HepG2 (cell line): ENCODE measurements at regions not wholly inside any gene's neighbourhood (a gene's known extent, or its start where the extent isn't known, plus 50 kb on each side); places are given as distances from the start of the nearest gene placed in this dataset.

Source experiments
- CREM ChIP-seq, 2 experiments: sonication (generic) in 1 of 2; formaldehyde crosslinking in 1 of 2; IDR thresholded peaks; 2 replicates each; pipeline versions ENCODE4 v1.4.0 to v1.6.1; 2016 to 2020; ENCODE audit warnings: antibody characterized with exemption in 1 of 2, mild to moderate bottlenecking in 1 of 2, missing genetic modification reagents in 1 of 2
- FOSL2 ChIP-seq: sonication (generic); formaldehyde crosslinking; IDR thresholded peaks from 2 replicates; pipeline ENCODE4 v1.4.0; 2020; ENCODE audit warnings: missing genetic modification reagents
- KLF16 ChIP-seq, 2 experiments: sonication (generic) in 1 of 2; formaldehyde crosslinking in 1 of 2; IDR thresholded peaks; 2 replicates each; pipeline versions ENCODE4 v1.6.1 to v1.8.0; 2016 to 2023; ENCODE audit warnings: missing genetic modification reagents in 2 of 2, missing compliant biosample characterization in 1 of 2
- NCOR1 ChIP-seq: fragments of 200-600 bp; sonication (generic); IDR thresholded peaks from 2 replicates; pipeline ENCODE4 v1.7.0; 2017; ENCODE audit warnings: antibody characterized with exemption, low read length, borderline replicate concordance
- SP2 ChIP-seq: sonication (generic); formaldehyde crosslinking; IDR thresholded peaks from 2 replicates; pipeline ENCODE4 v1.5.1; 2020; ENCODE audit warnings: mild to moderate bottlenecking, missing genetic modification reagents
- SP4 ChIP-seq: sonication (generic); formaldehyde crosslinking; IDR thresholded peaks from 2 replicates; pipeline ENCODE4 v1.8.1; 2023; ENCODE audit warnings: mild to moderate bottlenecking, missing genetic modification reagents
- THYN1 ChIP-seq: sonication (generic); formaldehyde crosslinking; IDR thresholded peaks from 2 replicates; pipeline ENCODE4 v1.8.1; 2023; ENCODE audit warnings: low read depth, mild to moderate bottlenecking, moderate library complexity, missing genetic modification reagents, borderline replicate concordance
- ZBTB2 ChIP-seq: sonication (generic); formaldehyde crosslinking; IDR thresholded peaks from 2 replicates; pipeline ENCODE4 v1.8.0; 2022; ENCODE audit warnings: low read depth, missing genetic modification reagents
- ZMYM4 ChIP-seq: sonication (generic); formaldehyde crosslinking; IDR thresholded peaks from 2 replicates; pipeline ENCODE4 v1.8.1; 2023; ENCODE audit warnings: mild to moderate bottlenecking, missing genetic modification reagents
- ZNF337 ChIP-seq: sonication (generic); formaldehyde crosslinking; IDR thresholded peaks from 2 replicates; pipeline ENCODE4 v1.5.1; 2020; ENCODE audit warnings: missing genetic modification reagents, low read depth, mild to moderate bottlenecking, borderline replicate concordance
- ZNF724P ChIP-seq: sonication (generic); formaldehyde crosslinking; IDR thresholded peaks from 2 replicates; pipeline ENCODE4 v1.8.0; 2022; ENCODE audit warnings: missing genetic modification reagents, borderline replicate concordance
- ZNF839 ChIP-seq: sonication (generic); formaldehyde crosslinking; IDR thresholded peaks from 2 replicates; pipeline ENCODE4 v1.4.0; 2020; ENCODE audit warnings: missing genetic modification reagents, mild to moderate bottlenecking, borderline replicate concordance
- TF ChIP-seq, protein P1 (sequence below): sonication (generic); formaldehyde crosslinking; IDR thresholded peaks from 2 replicates; pipeline ENCODE4 v1.4.0; 2020; ENCODE audit warnings: missing genetic modification reagents, mild to moderate bottlenecking, borderline replicate concordance
- TF ChIP-seq, protein P2 (sequence below): IDR thresholded peaks from 2 replicates; pipeline ENCODE4 v1.6.1; 2016; ENCODE audit warnings: mild to moderate bottlenecking
- TF ChIP-seq, protein P3 (sequence below): IDR thresholded peaks from 2 replicates; pipeline ENCODE4 v1.6.1; 2018; ENCODE audit warnings: missing genetic modification reagents, mild to moderate bottlenecking, missing compliant biosample characterization
- TF ChIP-seq, protein P4 (sequence below): sonication (generic); formaldehyde crosslinking; IDR thresholded peaks from 2 replicates; pipeline ENCODE4 v1.5.1; 2020; ENCODE audit warnings: mild to moderate bottlenecking, missing genetic modification reagents, moderate library complexity

GRCh38 chr14:53881161-53881871, 75.3 kb downstream of the BMP4 start (continued):
- TF ChIP-seq FOSL2 (no peak), ZNF724P (no peak), ZNF839 (no peak), NCOR1 (peak; percentile 73; the same call in 1 of the 2 replicates), SP4 (CRISPR knock-in tag) (no peak), THYN1 (no peak), ZNF337 (no peak), SP2 (CRISPR knock-in tag) (no peak), ZMYM4 (no peak), KLF16 (CRISPR knock-in tag; IDR thresholded peaks at IDR 0.05) (no peak), CREM (IDR thresholded peaks at IDR 0.05) (peak; percentile 25; the same call in 1 of the 2 replicates), CREM (CRISPR knock-in tag; IDR thresholded peaks at IDR 0.05) (no peak), ZBTB2 (CRISPR knock-in tag) (no peak)
- TF ChIP-seq, protein P1, sequence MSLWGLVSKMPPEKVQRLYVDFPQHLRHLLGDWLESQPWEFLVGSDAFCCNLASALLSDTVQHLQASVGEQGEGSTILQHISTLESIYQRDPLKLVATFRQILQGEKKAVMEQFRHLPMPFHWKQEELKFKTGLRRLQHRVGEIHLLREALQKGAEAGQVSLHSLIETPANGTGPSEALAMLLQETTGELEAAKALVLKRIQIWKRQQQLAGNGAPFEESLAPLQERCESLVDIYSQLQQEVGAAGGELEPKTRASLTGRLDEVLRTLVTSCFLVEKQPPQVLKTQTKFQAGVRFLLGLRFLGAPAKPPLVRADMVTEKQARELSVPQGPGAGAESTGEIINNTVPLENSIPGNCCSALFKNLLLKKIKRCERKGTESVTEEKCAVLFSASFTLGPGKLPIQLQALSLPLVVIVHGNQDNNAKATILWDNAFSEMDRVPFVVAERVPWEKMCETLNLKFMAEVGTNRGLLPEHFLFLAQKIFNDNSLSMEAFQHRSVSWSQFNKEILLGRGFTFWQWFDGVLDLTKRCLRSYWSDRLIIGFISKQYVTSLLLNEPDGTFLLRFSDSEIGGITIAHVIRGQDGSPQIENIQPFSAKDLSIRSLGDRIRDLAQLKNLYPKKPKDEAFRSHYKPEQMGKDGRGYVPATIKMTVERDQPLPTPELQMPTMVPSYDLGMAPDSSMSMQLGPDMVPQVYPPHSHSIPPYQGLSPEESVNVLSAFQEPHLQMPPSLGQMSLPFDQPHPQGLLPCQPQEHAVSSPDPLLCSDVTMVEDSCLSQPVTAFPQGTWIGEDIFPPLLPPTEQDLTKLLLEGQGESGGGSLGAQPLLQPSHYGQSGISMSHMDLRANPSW (CRISPR knock-in tag) = no peak
- TF ChIP-seq, protein P2, sequence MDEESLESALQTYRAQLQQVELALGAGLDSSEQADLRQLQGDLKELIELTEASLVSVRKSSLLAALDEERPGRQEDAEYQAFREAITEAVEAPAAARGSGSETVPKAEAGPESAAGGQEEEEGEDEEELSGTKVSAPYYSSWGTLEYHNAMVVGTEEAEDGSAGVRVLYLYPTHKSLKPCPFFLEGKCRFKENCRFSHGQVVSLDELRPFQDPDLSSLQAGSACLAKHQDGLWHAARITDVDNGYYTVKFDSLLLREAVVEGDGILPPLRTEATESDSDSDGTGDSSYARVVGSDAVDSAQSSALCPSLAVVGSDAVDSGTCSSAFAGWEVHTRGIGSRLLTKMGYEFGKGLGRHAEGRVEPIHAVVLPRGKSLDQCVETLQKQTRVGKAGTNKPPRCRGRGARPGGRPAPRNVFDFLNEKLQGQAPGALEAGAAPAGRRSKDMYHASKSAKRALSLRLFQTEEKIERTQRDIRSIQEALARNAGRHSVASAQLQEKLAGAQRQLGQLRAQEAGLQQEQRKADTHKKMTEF = peak; percentile 44; the same call in 1 of the 2 replicates
- TF ChIP-seq, protein P3, sequence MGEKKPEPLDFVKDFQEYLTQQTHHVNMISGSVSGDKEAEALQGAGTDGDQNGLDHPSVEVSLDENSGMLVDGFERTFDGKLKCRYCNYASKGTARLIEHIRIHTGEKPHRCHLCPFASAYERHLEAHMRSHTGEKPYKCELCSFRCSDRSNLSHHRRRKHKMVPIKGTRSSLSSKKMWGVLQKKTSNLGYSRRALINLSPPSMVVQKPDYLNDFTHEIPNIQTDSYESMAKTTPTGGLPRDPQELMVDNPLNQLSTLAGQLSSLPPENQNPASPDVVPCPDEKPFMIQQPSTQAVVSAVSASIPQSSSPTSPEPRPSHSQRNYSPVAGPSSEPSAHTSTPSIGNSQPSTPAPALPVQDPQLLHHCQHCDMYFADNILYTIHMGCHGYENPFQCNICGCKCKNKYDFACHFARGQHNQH (CRISPR knock-in tag) = no peak
- TF ChIP-seq, protein P4, sequence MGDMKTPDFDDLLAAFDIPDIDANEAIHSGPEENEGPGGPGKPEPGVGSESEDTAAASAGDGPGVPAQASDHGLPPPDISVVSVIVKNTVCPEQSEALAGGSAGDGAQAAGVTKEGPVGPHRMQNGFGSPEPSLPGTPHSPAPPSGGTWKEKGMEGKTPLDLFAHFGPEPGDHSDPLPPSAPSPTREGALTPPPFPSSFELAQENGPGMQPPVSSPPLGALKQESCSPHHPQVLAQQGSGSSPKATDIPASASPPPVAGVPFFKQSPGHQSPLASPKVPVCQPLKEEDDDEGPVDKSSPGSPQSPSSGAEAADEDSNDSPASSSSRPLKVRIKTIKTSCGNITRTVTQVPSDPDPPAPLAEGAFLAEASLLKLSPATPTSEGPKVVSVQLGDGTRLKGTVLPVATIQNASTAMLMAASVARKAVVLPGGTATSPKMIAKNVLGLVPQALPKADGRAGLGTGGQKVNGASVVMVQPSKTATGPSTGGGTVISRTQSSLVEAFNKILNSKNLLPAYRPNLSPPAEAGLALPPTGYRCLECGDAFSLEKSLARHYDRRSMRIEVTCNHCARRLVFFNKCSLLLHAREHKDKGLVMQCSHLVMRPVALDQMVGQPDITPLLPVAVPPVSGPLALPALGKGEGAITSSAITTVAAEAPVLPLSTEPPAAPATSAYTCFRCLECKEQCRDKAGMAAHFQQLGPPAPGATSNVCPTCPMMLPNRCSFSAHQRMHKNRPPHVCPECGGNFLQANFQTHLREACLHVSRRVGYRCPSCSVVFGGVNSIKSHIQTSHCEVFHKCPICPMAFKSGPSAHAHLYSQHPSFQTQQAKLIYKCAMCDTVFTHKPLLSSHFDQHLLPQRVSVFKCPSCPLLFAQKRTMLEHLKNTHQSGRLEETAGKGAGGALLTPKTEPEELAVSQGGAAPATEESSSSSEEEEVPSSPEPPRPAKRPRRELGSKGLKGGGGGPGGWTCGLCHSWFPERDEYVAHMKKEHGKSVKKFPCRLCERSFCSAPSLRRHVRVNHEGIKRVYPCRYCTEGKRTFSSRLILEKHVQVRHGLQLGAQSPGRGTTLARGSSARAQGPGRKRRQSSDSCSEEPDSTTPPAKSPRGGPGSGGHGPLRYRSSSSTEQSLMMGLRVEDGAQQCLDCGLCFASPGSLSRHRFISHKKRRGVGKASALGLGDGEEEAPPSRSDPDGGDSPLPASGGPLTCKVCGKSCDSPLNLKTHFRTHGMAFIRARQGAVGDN (CRISPR knock-in tag) = no peak
